MCF 10A (cell line): ENCODE measurements at regions not wholly inside any gene's neighbourhood (a gene's known extent, or its start where the extent isn't known, plus 50 kb on each side); places are given as distances from the start of the nearest gene placed in this dataset.

ENCODE experiments used
- BruUV-seq: library from RNA; stranded (reverse); fragments of 400-500 nt; replicated peaks from 2 replicates; lab custom pipeline; 2021; lab: Mats Ljungman, UMichigan
- CTCF ChIA-PET: fragments of 300-600 bp; sonication (Branson Sonifier 250); formaldehyde crosslinking; extraction: SDS; loops from one replicate; lab custom pipeline; 2021; ENCODE audit warnings: antibody characterized with exemption, inconsistent platforms; lab: Yijun Ruan, JAX
- POLR2A ChIA-PET: fragments of 300-600, 350-650 bp; sonication (Branson Sonifier 250); formaldehyde crosslinking; extraction: SDS; loops from one replicate; lab custom pipeline; 2020; ENCODE audit warnings: antibody characterized with exemption, inconsistent platforms; lab: Yijun Ruan, JAX
- DNase-seq: peaks from one replicate; pipeline ENCODE4 v3.0.0-alpha.2; 2018; ENCODE audit not compliant: unreplicated experiment
- H3K27ac Mint-ChIP-seq: one replicate; pipeline ENCODE4 v1.8.0; 2022; ENCODE audit warnings: mild to moderate bottlenecking, low read depth, mixed read lengths; ENCODE audit not compliant: unreplicated experiment
- H3K27me3 Mint-ChIP-seq: one replicate; pipeline ENCODE4 v1.8.0; 2022; ENCODE audit warnings: mixed read lengths; ENCODE audit not compliant: insufficient read depth, unreplicated experiment
- H3K36me3 Mint-ChIP-seq: one replicate; pipeline ENCODE4 v1.8.0; 2022; ENCODE audit warnings: mild to moderate bottlenecking, moderate library complexity, mixed read lengths; ENCODE audit not compliant: insufficient read depth, unreplicated experiment
- H3K4me1 Mint-ChIP-seq: one replicate; pipeline ENCODE4 v1.8.0; 2022; ENCODE audit warnings: mixed read lengths; ENCODE audit not compliant: insufficient read depth, unreplicated experiment
- H3K4me3 Mint-ChIP-seq: one replicate; pipeline ENCODE4 v1.8.0; 2022; ENCODE audit warnings: mild to moderate bottlenecking, moderate library complexity, mixed read lengths; ENCODE audit not compliant: unreplicated experiment
- H3K9me3 Mint-ChIP-seq: one replicate; pipeline ENCODE4 v1.8.0; 2022; ENCODE audit warnings: mixed read lengths; ENCODE audit not compliant: unreplicated experiment
- CTCF ChIP-seq: fragments of 200-600 bp; IDR thresholded peaks from one replicate; pipeline ENCODE4 v1.8.0; 2022; ENCODE audit warnings: antibody characterized with exemption, mild to moderate bottlenecking; ENCODE audit not compliant: unreplicated experiment
- intact Hi-C: fragments of 100-400 bp; cut with micrococcal nuclease; formaldehyde crosslinking; loops from 2 replicates; pipeline ENCODE4 v1.14.1; 2022

- no peak overlapping the region for H3K27ac Mint-ChIP-seq
- CTCF ChIA-PET = interaction anchor here (1.4 kb wide), 1 partner anchor 11 kb away, joined by 3 read pairs; no protein-coding TSS in a partner anchor
- POLR2A ChIA-PET = no interaction called here
- BruUV-seq = no TSS peak
- no peak for TF ChIP-seq CTCF
- H3K36me3 Mint-ChIP-seq = no peaks in the 10 kb centered on the region
- no peaks in the 10 kb centered on the region for H3K9me3 Mint-ChIP-seq
- no peak for DNase-seq
- no peaks in the 10 kb centered on the region for H3K27me3 Mint-ChIP-seq
- H3K4me1 Mint-ChIP-seq = no peaks in the 10 kb centered on the region
- intact Hi-C loops = loop anchor here (5.0 kb wide), 1 partner anchor 1027 kb away; no protein-coding TSS in a partner anchor
- no peak overlapping the region for H3K4me3 Mint-ChIP-seq
These were observed 733.6 kb upstream of the GBE1 start for GRCh38 chr3:82494977-82495489.

- no peaks in the 10 kb centered on the region for H3K9me3 Mint-ChIP-seq
- no peak overlapping the region for H3K27ac Mint-ChIP-seq
- no peak overlapping the region for H3K4me3 Mint-ChIP-seq
- ChIA-PET CTCF (no interaction called here), POLR2A (no interaction called here)
- no peaks in the 10 kb centered on the region for H3K36me3 Mint-ChIP-seq
- intact Hi-C loops = no loop called here
- H3K27me3 Mint-ChIP-seq = no peaks in the 10 kb centered on the region
- no TSS peak for BruUV-seq
- TF ChIP-seq CTCF = no peak
- no peaks in the 10 kb centered on the region for H3K4me1 Mint-ChIP-seq
- DNase-seq = no peak
These were observed 732.4 kb upstream of the GBE1 start for GRCh38 chr3:82493858-82494257.

- H3K4me1 Mint-ChIP-seq = peaks cover 8% of the 10 kb centered on the region
- no peak for DNase-seq
- no peak overlapping the region for H3K4me3 Mint-ChIP-seq
- BruUV-seq = no TSS peak
- no peaks in the 10 kb centered on the region for H3K36me3 Mint-ChIP-seq
- H3K27me3 Mint-ChIP-seq = no peaks in the 10 kb centered on the region
- POLR2A ChIA-PET = no interaction called here
- H3K27ac Mint-ChIP-seq = peak overlapping the region; percentile 57
- TF ChIP-seq CTCF = no peak
- intact Hi-C loops = no loop called here
- no peaks in the 10 kb centered on the region for H3K9me3 Mint-ChIP-seq
- CTCF ChIA-PET = no interaction called here
These were observed 713.9 kb upstream of the GBE1 start for GRCh38 chr3:82475306-82475705.

GRCh38 chr3:82474711-82475110 is 713.3 kb upstream of the GBE1 start:
- intact Hi-C loops = no loop called here
- DNase-seq = peak; percentile 68
- H3K4me3 Mint-ChIP-seq = no peak overlapping the region

More at GRCh38 chr3:82474711-82475110, 713.3 kb upstream of the GBE1 start:
- POLR2A ChIA-PET = no interaction called here
- Mint-ChIP-seq H3K9me3 (no peaks in the 10 kb centered on the region), H3K4me1 (peaks cover 8% of the 10 kb centered on the region), H3K36me3 (no peaks in the 10 kb centered on the region), H3K27ac (peak overlapping the region; percentile 57), H3K27me3 (no peaks in the 10 kb centered on the region)
- BruUV-seq = no TSS peak
- TF ChIP-seq CTCF = no peak
- CTCF ChIA-PET = no interaction called here
